Hindlimb muscle (tissue), 1 donor: ENCODE measurements at regions not wholly inside any gene's neighbourhood (a gene's known extent, or its start where the extent isn't known, plus 50 kb on each side); places are given as distances from the start of the nearest gene placed in this dataset.
"Not testable (repeated sequence)": the region's sequence is repeated elsewhere in the genome, so short reads cannot be mapped to it uniquely, and the experiment has no call there.

ENCODE experiments used
- DNase-seq: peaks from one replicate; pipeline ENCODE4 v3.0.0-alpha.2; 2013

DNA sequence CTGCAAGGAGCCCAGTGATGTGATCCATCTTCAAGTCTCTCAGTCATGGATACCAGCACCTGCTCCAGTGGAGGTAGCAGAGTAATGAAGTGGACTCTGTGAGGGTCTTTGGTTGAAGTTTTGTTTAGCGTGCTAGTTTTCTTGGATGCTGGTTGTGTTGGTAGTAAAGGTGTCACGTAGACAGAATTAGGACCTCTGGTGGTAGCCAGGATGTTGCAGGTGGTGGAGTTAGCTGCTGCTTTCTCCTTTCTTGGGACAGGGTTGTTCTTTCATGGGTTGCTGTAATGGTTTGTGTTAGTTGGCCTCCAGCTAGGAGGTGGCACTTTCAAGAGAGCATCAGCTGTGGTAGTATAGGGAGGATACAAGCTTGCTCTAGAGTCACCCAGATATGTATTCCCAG, 125.2 kb downstream of the ANXA2 start:
- DNase-seq: no peak

GRCh38 chr15:60275624-60276023, 122.2 kb downstream of the ANXA2 start:
- no peak for DNase-seq

DNA sequence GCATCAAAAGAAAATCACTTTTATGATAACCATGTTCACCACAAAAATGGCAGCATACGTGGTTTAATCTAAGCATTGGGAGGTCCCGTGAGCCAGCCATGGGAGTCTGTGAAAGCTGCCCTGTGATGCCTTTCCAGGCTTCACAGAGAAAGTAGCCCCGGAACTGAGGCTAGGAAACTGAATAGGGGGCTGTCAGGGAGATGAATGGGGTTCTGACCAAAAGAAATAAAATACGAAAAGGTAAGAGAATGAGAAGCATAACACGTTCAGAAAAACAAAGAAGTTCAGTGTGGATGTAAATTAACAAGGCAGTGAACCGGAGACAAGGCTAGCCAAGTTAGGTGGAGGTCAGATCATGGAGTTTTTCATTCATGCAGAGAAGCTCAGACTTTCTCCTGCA, 118.9 kb downstream of the ANXA2 start:
- DNase-seq: no peak

- no peak for DNase-seq
Observed at GRCh38 chr15:60280259-60280658, 117.5 kb downstream of the ANXA2 start.

GRCh38 chr15:60283936-60284335, 113.8 kb downstream of the ANXA2 start:
- DNase-seq: no peak

GRCh38 chr15:60295901-60296300, 101.9 kb downstream of the ANXA2 start:
- not testable (repeated sequence) for DNase-seq

DNA sequence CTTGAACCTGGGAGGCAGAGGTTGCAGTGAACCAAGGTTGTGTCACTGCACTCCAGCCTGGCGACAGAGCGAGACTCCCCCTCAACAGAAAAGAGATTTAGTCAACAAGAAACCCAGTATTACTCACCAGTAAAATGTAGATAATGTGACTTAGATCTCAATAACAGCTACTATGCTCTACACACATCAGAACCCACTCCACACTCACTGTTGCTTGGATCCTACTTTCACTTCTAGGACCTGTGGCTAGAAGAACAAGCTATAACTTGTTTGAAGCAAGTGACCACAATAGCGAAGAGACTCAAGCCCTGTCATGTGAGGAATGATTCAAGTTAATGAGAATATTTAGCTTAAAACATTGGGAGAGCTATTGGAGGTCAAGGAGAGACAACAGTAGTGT, 100.7 kb downstream of the ANXA2 start:
- no peak for DNase-seq
